Loucy (cell line): ENCODE measurements at regions not wholly inside any gene's neighbourhood (a gene's known extent, or its start where the extent isn't known, plus 50 kb on each side); places are given as distances from the start of the nearest gene placed in this dataset.
A peak's percentile ranks its signal among the peaks of the same experiment; 100 is the strongest.

ENCODE experiments used
- H2AFZ ChIP-seq: fragments of 200-600 bp; sonication (generic); 2 replicates; pipeline ENCODE4 v1.6.0; 2016; ENCODE audit warnings: antibody characterized with exemption, mild to moderate bottlenecking, low read length, moderate library complexity
- H3F3A ChIP-seq: fragments of 200-600 bp; 2 replicates; pipeline ENCODE4 v1.6.0; 2016; ENCODE audit warnings: antibody characterized with exemption, low read depth, mild to moderate bottlenecking
- H3K27me3 ChIP-seq: fragments of 200-600 bp; sonication (generic); 2 replicates; pipeline ENCODE4 v1.6.1; 2014; ENCODE audit warnings: low read length, mild to moderate bottlenecking; ENCODE audit not compliant: insufficient read depth, poor library complexity, severe bottlenecking
- H3K36me3 ChIP-seq: fragments of 200-600 bp; sonication (generic); 2 replicates; pipeline ENCODE4 v1.6.1; 2016; ENCODE audit warnings: low read length; ENCODE audit not compliant: insufficient read depth
- H3K4me1 ChIP-seq: fragments of 200-600 bp; sonication (generic); 2 replicates; pipeline ENCODE4 v1.5.1; 2014; ENCODE audit warnings: low read length, mild to moderate bottlenecking; ENCODE audit not compliant: insufficient read depth, poor library complexity, severe bottlenecking
- H3K4me2 ChIP-seq: fragments of 200-600 bp; sonication (generic); 2 replicates; pipeline ENCODE4 v1.6.0; 2014; ENCODE audit warnings: antibody characterized with exemption, low read length, low read depth, mild to moderate bottlenecking; ENCODE audit not compliant: poor library complexity, severe bottlenecking
- H3K4me3 ChIP-seq: fragments of 200-600 bp; sonication (generic); 2 replicates; pipeline ENCODE4 v1.5.1; 2014; ENCODE audit warnings: low read length, mild to moderate bottlenecking, mixed read lengths; ENCODE audit not compliant: poor library complexity, severe bottlenecking
- H3K79me2 ChIP-seq: fragments of 200-600 bp; sonication (generic); 2 replicates; pipeline ENCODE4 v1.6.1; 2014; ENCODE audit warnings: low read length; ENCODE audit not compliant: insufficient read depth
- H3K9ac ChIP-seq: fragments of 200-600 bp; sonication (generic); 2 replicates; pipeline ENCODE4 v1.6.0; 2014; ENCODE audit warnings: mild to moderate bottlenecking, low read depth, low read length, moderate library complexity; ENCODE audit not compliant: poor library complexity, severe bottlenecking
- H3K9me2 ChIP-seq: fragments of 200-600 bp; sonication (generic); replicated peaks from 2 replicates; pipeline ENCODE4 v1.6.1; 2016; ENCODE audit warnings: low read depth, low read length, mixed read lengths
- H3K9me3 ChIP-seq: fragments of 200-600 bp; sonication (generic); 2 replicates; pipeline ENCODE4 v1.6.1; 2014; ENCODE audit warnings: mild to moderate bottlenecking, antibody characterized with exemption, low read length, low read depth; ENCODE audit not compliant: insufficient read depth
- H4K20me1 ChIP-seq: fragments of 200-600 bp; sonication (generic); 2 replicates; pipeline ENCODE4 v1.6.0; 2014; ENCODE audit warnings: antibody characterized with exemption, low read length, mild to moderate bottlenecking; ENCODE audit not compliant: insufficient read depth, poor library complexity, severe bottlenecking
- EZH2phosphoT487 ChIP-seq: fragments of 200-600 bp; IDR thresholded peaks from 2 replicates; pipeline ENCODE4 v1.6.1; 2018; ENCODE audit warnings: antibody characterized with exemption, mild to moderate bottlenecking, moderate library complexity, borderline replicate concordance
- TF ChIP-seq, protein P1 (sequence below): fragments of 200-600 bp; sonication (generic); conservative IDR thresholded peaks from 2 replicates; pipeline ENCODE4 v1.5.1; 2014; ENCODE audit warnings: mild to moderate bottlenecking, antibody characterized with exemption, low read length

DNA sequence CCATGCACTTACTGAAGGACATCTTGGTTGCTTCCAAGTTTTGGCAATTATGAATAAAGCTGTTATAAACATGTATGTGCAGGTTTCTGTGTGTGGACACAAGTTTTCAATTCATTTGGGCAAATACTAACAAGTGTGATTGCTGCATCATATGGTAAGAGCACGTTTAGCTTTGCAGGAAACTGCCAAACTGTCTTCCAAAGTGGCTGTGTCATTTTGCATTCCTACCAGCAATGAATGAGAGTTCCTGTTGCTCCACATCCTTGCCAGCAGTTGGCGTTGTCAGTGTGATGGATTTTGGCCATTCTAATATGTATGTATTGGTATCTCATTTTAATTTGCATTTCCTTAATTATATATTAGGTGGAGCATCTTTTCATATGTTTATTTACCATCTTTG is 280.1 kb downstream of the SV2B start:
- no peaks in the 10 kb centered on the region for H4K20me1 ChIP-seq
- no peak overlapping the region for H3K9ac ChIP-seq
- H3K27me3 ChIP-seq = no peaks in the 10 kb centered on the region
- H3K9me2 ChIP-seq = no peaks in the 10 kb centered on the region
- H3K4me3 ChIP-seq = no peak overlapping the region
- H2AFZ ChIP-seq = no peak overlapping the region
- H3K79me2 ChIP-seq = no peaks in the 10 kb centered on the region
- peaks cover 13% of the 10 kb centered on the region for H3K4me1 ChIP-seq
- H3K9me3 ChIP-seq = no peaks in the 10 kb centered on the region
- no peak overlapping the region for H3K4me2 ChIP-seq
- TF ChIP-seq, protein P1, sequence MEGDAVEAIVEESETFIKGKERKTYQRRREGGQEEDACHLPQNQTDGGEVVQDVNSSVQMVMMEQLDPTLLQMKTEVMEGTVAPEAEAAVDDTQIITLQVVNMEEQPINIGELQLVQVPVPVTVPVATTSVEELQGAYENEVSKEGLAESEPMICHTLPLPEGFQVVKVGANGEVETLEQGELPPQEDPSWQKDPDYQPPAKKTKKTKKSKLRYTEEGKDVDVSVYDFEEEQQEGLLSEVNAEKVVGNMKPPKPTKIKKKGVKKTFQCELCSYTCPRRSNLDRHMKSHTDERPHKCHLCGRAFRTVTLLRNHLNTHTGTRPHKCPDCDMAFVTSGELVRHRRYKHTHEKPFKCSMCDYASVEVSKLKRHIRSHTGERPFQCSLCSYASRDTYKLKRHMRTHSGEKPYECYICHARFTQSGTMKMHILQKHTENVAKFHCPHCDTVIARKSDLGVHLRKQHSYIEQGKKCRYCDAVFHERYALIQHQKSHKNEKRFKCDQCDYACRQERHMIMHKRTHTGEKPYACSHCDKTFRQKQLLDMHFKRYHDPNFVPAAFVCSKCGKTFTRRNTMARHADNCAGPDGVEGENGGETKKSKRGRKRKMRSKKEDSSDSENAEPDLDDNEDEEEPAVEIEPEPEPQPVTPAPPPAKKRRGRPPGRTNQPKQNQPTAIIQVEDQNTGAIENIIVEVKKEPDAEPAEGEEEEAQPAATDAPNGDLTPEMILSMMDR = no peak
- no peak for TF ChIP-seq EZH2phosphoT487
- H3F3A ChIP-seq = no peaks in the 10 kb centered on the region
- H3K36me3 ChIP-seq = no peaks in the 10 kb centered on the region

DNA sequence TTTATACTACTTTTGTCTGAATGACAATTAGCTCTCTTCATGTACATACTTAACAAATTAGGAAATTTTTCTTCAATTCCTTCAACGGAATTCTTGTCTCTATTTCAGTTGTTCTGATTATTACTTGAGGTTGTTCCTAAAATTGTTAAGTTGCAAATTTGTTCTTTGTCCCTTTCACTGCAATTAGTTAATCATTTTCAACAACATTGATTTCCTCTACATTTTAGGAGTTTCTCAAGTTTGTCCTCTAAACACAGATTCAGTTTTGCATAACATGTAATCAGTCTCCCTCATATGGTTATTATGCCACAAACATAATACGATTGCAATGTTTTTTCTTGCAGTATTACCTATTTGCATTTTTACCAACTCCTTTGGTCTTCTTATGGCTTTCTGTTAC is 283.5 kb downstream of the SV2B start:
- TF ChIP-seq EZH2phosphoT487 = no peak
- TF ChIP-seq, protein P1 = no peak
- peaks cover 25% of the 10 kb centered on the region for H3K4me1 ChIP-seq

DNA sequence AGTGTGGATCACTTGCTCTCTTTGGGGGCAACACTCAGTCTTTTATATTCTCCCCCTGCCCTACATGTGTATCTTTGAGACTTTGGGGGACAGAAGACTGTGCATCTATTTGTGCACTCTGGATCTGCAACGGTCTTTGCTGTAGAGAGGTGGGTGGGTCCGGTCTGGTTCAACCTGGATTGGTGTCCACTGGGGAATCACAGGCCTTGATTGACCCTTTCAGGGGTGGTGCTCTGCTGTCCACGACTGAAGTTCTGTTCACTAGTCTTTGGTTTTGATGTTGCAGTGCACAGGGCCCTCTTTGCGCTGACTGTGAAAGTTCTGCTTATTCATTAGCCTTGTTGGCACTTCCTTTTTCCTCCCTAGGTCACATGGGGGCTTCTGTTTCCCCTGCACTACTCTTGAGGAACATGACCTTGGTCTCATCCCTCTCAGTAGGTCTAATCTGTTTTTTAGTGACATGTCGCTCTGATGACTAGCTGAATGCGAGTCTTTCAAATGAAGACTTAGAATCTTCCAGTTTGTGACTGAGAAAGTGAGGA is 284.2 kb downstream of the SV2B start:
- Histone ChIP-seq H3K4me2 (no peak overlapping the region), H3K36me3 (no peaks in the 10 kb centered on the region), H3K9me2 (no peaks in the 10 kb centered on the region), H3K9me3 (no peaks in the 10 kb centered on the region), H3K9ac (no peak overlapping the region), H3K4me3 (no peak overlapping the region), H3K4me1 (peaks cover 25% of the 10 kb centered on the region), H3F3A (no peaks in the 10 kb centered on the region), H3K79me2 (no peaks in the 10 kb centered on the region), H3K27me3 (no peaks in the 10 kb centered on the region), H2AFZ (peak overlapping the region; percentile 23), H4K20me1 (no peaks in the 10 kb centered on the region)
- TF ChIP-seq, protein P1 = no peak
- no peak for TF ChIP-seq EZH2phosphoT487

More for the DNA sequence above, 283.5 kb downstream of the SV2B start:
- no peaks in the 10 kb centered on the region for H3K9me2 ChIP-seq
- no peaks in the 10 kb centered on the region for H3F3A ChIP-seq
- H3K9ac ChIP-seq = no peak overlapping the region
- no peaks in the 10 kb centered on the region for H3K36me3 ChIP-seq
- H3K4me3 ChIP-seq = no peak overlapping the region
- no peak overlapping the region for H3K4me2 ChIP-seq
- H3K79me2 ChIP-seq = no peaks in the 10 kb centered on the region
- H3K9me3 ChIP-seq = no peaks in the 10 kb centered on the region
- no peaks in the 10 kb centered on the region for H4K20me1 ChIP-seq
- no peaks in the 10 kb centered on the region for H3K27me3 ChIP-seq
- H2AFZ ChIP-seq = peak overlapping the region; percentile 23; the same call in 1 of the 2 replicates
